ENCODE measurements at regions not wholly inside any gene's neighbourhood (a gene's known extent, or its start where the extent isn't known, plus 50 kb on each side); places are given as distances from the start of the nearest gene placed in this dataset.
A peak's percentile ranks its signal among the peaks of the same experiment; 100 is the strongest.

- no peak overlapping the region for H3K27ac ChIP-seq (ENCODE audit: extremely low read depth, low read depth, low read length)
- H2AFZ ChIP-seq (ENCODE audit: low read depth, low read length): peak overlapping the region; percentile 42; the same call in 1 of the 2 replicates
- FAIRE-seq: no peak
- H3K9me1 ChIP-seq (ENCODE audit: control insufficient read depth, insufficient read depth, low read length): no peaks in the 10 kb centered on the region
- intact Hi-C loops (cut with micrococcal nuclease): no loop called here
- no peaks in the 10 kb centered on the region for H3K27me3 ChIP-seq (ENCODE audit: control insufficient read depth in 2 of 2, insufficient read depth in 2 of 2, low read length in 2 of 2)
- H3K4me3 ChIP-seq: no peak overlapping the region
- H4K20me1 ChIP-seq (replicated peaks; ENCODE audit: control insufficient read depth, insufficient read depth, low read length): no peaks in the 10 kb centered on the region
- CTCF ChIA-PET (ENCODE audit: low intra/inter-chr PET ratio): no interaction called here
- whole genome bisulfite sequencing (ENCODE audit: insufficient coverage, low coverage, missing lambda C conversion rate): 12% methylated on average over 3 of the region's 3 CpGs
- POLR2A ChIA-PET: no interaction called here
- no TSS peak for BruUV-seq (replicated peaks)
- TF ChIP-seq MEF2D (tag; conservative IDR thresholded peaks at IDR 0.05; ENCODE audit: low read depth) (no peak), HDAC2 (IDR thresholded peaks at IDR 0.05) (no peak), ZMIZ1 (IDR thresholded peaks at IDR 0.05; ENCODE audit: low read depth in 2 of 2, low read length in 2 of 2) (no peak)
- H3K4me2 ChIP-seq (ENCODE audit: insufficient read depth, low read length): no peak overlapping the region
- no peaks in the 10 kb centered on the region for H3K4me1 ChIP-seq (replicated peaks in 1 of 2; ENCODE audit: control insufficient read depth in 2 of 2, insufficient read depth in 2 of 2, low read length in 2 of 2)
- in situ Hi-C loops (cut with MboI): no loop called here
- H3K79me2 ChIP-seq (ENCODE audit: control insufficient read depth, insufficient read depth, low read length): no peaks in the 10 kb centered on the region
- no peak; the same call in none of the 3 replicates for ATAC-seq
- H3K9ac ChIP-seq (ENCODE audit: insufficient read depth in 1 of 2, low read depth in 2 of 2, low read length in 2 of 2): no peak overlapping the region
- H3K9me3 ChIP-seq (replicated peaks; ENCODE audit: control insufficient read depth, insufficient read depth, low read depth, low read length): no peaks in the 10 kb centered on the region; the same call in 1 of the 2 replicates
- no peaks in the 10 kb centered on the region for H3K36me3 ChIP-seq (ENCODE audit: control insufficient read depth, insufficient read depth, low read length)
- DNase-seq (ENCODE audit: extremely low read depth in 1 of 4, low spot score in 3 of 4): no peak
Measured at GRCh38 chr5:121378559-121379359, 472.9 kb upstream of the FTMT start.

Measured in K562 (cell line).